ENCODE measurements at regions not wholly inside any gene's neighbourhood (a gene's known extent, or its start where the extent isn't known, plus 50 kb on each side); places are given as distances from the start of the nearest gene placed in this dataset.

DNA sequence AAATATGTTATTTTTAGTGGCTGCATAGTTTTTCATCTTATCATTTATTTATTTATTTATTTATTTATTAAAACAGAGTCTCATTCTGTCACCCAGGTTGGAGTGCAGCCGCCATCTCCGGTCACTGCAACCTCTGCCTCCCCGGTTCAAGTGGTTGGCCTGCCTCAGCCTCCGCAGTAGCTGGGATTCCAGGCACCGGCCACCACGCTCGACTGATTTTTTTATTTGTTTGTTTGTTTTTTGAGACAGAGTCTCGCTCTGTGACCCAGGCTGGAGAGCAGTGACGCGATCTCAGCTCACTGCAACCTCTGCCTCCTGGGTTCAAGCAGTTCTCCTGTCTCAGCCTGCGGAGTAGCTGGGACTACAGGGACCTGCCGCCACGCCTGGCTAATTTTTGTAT lies 262.9 kb upstream of the DDI1 start:
- no peak for TF ChIP-seq EZH2phosphoT487 (IDR thresholded peaks at IDR 0.05; ENCODE audit: borderline replicate concordance, low read depth, low read length)
- TF ChIP-seq, protein P1, sequence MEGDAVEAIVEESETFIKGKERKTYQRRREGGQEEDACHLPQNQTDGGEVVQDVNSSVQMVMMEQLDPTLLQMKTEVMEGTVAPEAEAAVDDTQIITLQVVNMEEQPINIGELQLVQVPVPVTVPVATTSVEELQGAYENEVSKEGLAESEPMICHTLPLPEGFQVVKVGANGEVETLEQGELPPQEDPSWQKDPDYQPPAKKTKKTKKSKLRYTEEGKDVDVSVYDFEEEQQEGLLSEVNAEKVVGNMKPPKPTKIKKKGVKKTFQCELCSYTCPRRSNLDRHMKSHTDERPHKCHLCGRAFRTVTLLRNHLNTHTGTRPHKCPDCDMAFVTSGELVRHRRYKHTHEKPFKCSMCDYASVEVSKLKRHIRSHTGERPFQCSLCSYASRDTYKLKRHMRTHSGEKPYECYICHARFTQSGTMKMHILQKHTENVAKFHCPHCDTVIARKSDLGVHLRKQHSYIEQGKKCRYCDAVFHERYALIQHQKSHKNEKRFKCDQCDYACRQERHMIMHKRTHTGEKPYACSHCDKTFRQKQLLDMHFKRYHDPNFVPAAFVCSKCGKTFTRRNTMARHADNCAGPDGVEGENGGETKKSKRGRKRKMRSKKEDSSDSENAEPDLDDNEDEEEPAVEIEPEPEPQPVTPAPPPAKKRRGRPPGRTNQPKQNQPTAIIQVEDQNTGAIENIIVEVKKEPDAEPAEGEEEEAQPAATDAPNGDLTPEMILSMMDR (conservative IDR thresholded peaks at IDR 0.05; ENCODE audit: low read length) = no peak
- no TSS peak for BruUV-seq (replicated peaks)
- H4K20me1 ChIP-seq (ENCODE audit: insufficient read depth, low read length) = no peaks in the 10 kb centered on the region
- no peak overlapping the region for H2AFZ ChIP-seq (ENCODE audit: low read length)
- intact Hi-C loops (cut with micrococcal nuclease; ENCODE audit: unreplicated experiment) = no loop called here
- no peak overlapping the region for H3K4me3 ChIP-seq (ENCODE audit: low read depth, low read length, poor library complexity, severe bottlenecking)
- no peaks in the 10 kb centered on the region for H3K9me2 ChIP-seq (ENCODE audit: insufficient read depth, low read length)
- POLR2A ChIA-PET = no interaction called here
- DNase-seq (ENCODE audit: low spot score) = no peak
- no peaks in the 10 kb centered on the region for H3K79me2 ChIP-seq (ENCODE audit: insufficient read depth, low read depth, low read length)
- H3K36me3 ChIP-seq (ENCODE audit: insufficient read depth, low read length) = no peaks in the 10 kb centered on the region
- no peak overlapping the region for H3K27ac ChIP-seq (ENCODE audit: low read depth, low read length, poor library complexity, severe bottlenecking)
- no peaks in the 10 kb centered on the region for H3K4me1 ChIP-seq (ENCODE audit: insufficient read depth, low read length, poor library complexity, severe bottlenecking)
- H3K9me3 ChIP-seq (ENCODE audit: low read length) = no peaks in the 10 kb centered on the region
- CTCF ChIA-PET (ENCODE audit: unreplicated experiment) = no interaction called here
- no peak overlapping the region for H3K4me2 ChIP-seq (ENCODE audit: low read length)

DNA sequence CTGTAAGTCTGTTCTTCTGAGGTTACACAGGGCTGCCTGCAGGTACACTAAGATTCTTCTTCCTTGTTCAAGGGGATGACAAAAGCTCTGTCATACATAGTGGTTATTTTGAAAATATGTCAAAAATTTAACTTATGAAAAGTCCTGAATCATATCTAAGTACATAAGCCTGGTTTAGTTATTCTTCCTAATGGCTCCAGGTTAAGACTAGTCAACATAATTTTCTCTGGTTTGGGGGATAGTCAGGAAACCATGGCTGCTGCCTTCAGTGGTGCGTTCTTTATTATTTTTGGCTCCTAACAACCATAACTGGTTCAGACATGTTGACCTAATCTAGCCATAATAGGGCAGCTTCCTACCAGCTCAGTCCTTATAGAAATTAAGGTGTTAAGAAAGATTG lies 257.4 kb upstream of the DDI1 start:
- Histone ChIP-seq H2AFZ (ENCODE audit: low read length) (no peak overlapping the region), H3K4me2 (ENCODE audit: low read length) (no peak overlapping the region), H3K79me2 (ENCODE audit: insufficient read depth, low read depth, low read length) (no peaks in the 10 kb centered on the region), H3K9me3 (ENCODE audit: low read length) (no peaks in the 10 kb centered on the region), H3K36me3 (ENCODE audit: insufficient read depth, low read length) (no peaks in the 10 kb centered on the region), H3K4me1 (ENCODE audit: insufficient read depth, low read length, poor library complexity, severe bottlenecking) (no peaks in the 10 kb centered on the region), H4K20me1 (ENCODE audit: insufficient read depth, low read length) (no peaks in the 10 kb centered on the region), H3K9me2 (ENCODE audit: insufficient read depth, low read length) (no peaks in the 10 kb centered on the region), H3K4me3 (ENCODE audit: low read depth, low read length, poor library complexity, severe bottlenecking) (no peak overlapping the region), H3K27ac (ENCODE audit: low read depth, low read length, poor library complexity, severe bottlenecking) (no peak overlapping the region)
- TF ChIP-seq EZH2phosphoT487 (IDR thresholded peaks at IDR 0.05; ENCODE audit: borderline replicate concordance, low read depth, low read length) = no peak
- TF ChIP-seq, protein P1 (conservative IDR thresholded peaks at IDR 0.05; ENCODE audit: low read length) = no peak
- intact Hi-C loops (cut with micrococcal nuclease; ENCODE audit: unreplicated experiment) = no loop called here
- POLR2A ChIA-PET = interaction anchor here (0.5 kb wide), 1 partner anchor 362 kb away, joined by 4 read pairs; no protein-coding TSS in a partner anchor
- CTCF ChIA-PET (ENCODE audit: unreplicated experiment) = no interaction called here
- DNase-seq (ENCODE audit: low spot score) = no peak
- no TSS peak for BruUV-seq (replicated peaks)

DNA sequence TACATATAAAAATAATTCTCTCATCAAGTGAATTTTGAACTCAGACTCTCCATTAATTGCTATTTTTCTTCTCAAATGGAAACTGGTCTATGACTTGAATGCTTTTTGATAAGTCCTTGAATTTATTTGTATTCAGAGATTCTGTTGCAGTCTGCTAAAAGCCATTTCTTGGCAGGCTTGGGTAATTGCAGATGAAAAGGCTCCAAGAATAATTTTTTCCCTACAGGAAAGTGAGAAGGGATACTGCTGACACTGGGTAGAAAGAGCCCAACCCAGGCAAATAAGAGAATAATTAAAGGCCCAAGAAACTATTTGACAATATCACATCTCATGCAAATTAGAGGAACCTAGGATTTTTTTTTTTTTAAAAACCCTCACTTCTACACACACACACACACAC lies 246.5 kb upstream of the DDI1 start:
- TF ChIP-seq, protein P1 (conservative IDR thresholded peaks at IDR 0.05; ENCODE audit: low read length) = no peak
- no peak for TF ChIP-seq EZH2phosphoT487 (IDR thresholded peaks at IDR 0.05; ENCODE audit: borderline replicate concordance, low read depth, low read length)
- ChIA-PET POLR2A (no interaction called here), CTCF (ENCODE audit: unreplicated experiment) (no interaction called here)
- H3K4me3 ChIP-seq (ENCODE audit: low read depth, low read length, poor library complexity, severe bottlenecking) = no peak overlapping the region
- no peak overlapping the region for H3K4me2 ChIP-seq (ENCODE audit: low read length)
- H2AFZ ChIP-seq (ENCODE audit: low read length) = no peak overlapping the region
- H3K27ac ChIP-seq (ENCODE audit: low read depth, low read length, poor library complexity, severe bottlenecking) = no peak overlapping the region
- no peaks in the 10 kb centered on the region for H4K20me1 ChIP-seq (ENCODE audit: insufficient read depth, low read length)
- no peaks in the 10 kb centered on the region for H3K79me2 ChIP-seq (ENCODE audit: insufficient read depth, low read depth, low read length)
- no peaks in the 10 kb centered on the region for H3K9me2 ChIP-seq (ENCODE audit: insufficient read depth, low read length)
- H3K36me3 ChIP-seq (ENCODE audit: insufficient read depth, low read length) = no peaks in the 10 kb centered on the region
- no peak for DNase-seq (ENCODE audit: low spot score)
- H3K9me3 ChIP-seq (ENCODE audit: low read length) = 0 out of 2 replicates have a peak, but pooled peaks cover 5% of the 10 kb centered on the region
- BruUV-seq (replicated peaks) = no TSS peak
- no peaks in the 10 kb centered on the region for H3K4me1 ChIP-seq (ENCODE audit: insufficient read depth, low read length, poor library complexity, severe bottlenecking)
- intact Hi-C loops (cut with micrococcal nuclease; ENCODE audit: unreplicated experiment) = no loop called here

All from OCI-LY7 (cell line).